GM23248 (cell line): ENCODE measurements at regions not wholly inside any gene's neighbourhood (a gene's known extent, or its start where the extent isn't known, plus 50 kb on each side); places are given as distances from the start of the nearest gene placed in this dataset.

Source experiments
- EZH2 ChIP-seq: fragments of 200-600 bp; sonication (generic); IDR thresholded peaks from 2 replicates; pipeline ENCODE4 v1.6.1; 2018; ENCODE audit warnings: antibody characterized with exemption, mild to moderate bottlenecking; ENCODE audit not compliant: insufficient read depth, poor library complexity, severe bottlenecking
- EZH2phosphoT487 ChIP-seq: fragments of 200-600 bp; sonication (generic); IDR thresholded peaks from 2 replicates; pipeline ENCODE4 v1.6.1; 2018; ENCODE audit warnings: antibody characterized with exemption, moderate library complexity, mild to moderate bottlenecking, low read depth; ENCODE audit not compliant: insufficient read depth

DNA sequence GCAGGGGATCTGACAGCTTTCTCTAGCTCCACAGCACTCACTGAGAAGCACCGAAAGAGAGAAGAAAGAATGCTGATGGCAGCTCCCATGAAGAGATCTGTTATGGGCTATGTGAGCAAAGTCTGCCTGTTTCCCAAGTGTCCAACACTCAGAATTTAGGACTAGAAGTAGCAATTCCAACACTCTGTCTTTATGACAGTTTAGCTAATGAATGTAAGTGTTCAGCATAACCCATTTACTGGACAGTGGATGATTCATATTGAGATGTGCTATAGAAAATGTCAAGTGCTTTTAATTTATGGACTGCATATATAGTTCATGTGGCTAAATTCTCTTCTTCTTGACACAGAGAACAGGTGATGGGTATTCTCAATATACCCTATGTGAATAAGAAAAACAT lies 683.1 kb upstream of the ZNF608 start:
- no peak for TF ChIP-seq EZH2phosphoT487
- TF ChIP-seq EZH2: no peak
